Astrocyte (in vitro differentiated cells and primary cell): ENCODE measurements at regions not wholly inside any gene's neighbourhood (a gene's known extent, or its start where the extent isn't known, plus 50 kb on each side); places are given as distances from the start of the nearest gene placed in this dataset.

ENCODE experiments used
- CTCF ChIP-seq: IDR thresholded peaks from 2 replicates; pipeline ENCODE4 v1.5.1; 2011; ENCODE audit warnings: low read depth, mild to moderate bottlenecking, inconsistent platforms, low read length, moderate library complexity; ENCODE audit not compliant: insufficient read depth
- EZH2 ChIP-seq: IDR thresholded peaks from 2 replicates; pipeline ENCODE4 v1.6.1; 2012; ENCODE audit warnings: mild to moderate bottlenecking, low read length, inconsistent platforms; ENCODE audit not compliant: insufficient read depth

DNA sequence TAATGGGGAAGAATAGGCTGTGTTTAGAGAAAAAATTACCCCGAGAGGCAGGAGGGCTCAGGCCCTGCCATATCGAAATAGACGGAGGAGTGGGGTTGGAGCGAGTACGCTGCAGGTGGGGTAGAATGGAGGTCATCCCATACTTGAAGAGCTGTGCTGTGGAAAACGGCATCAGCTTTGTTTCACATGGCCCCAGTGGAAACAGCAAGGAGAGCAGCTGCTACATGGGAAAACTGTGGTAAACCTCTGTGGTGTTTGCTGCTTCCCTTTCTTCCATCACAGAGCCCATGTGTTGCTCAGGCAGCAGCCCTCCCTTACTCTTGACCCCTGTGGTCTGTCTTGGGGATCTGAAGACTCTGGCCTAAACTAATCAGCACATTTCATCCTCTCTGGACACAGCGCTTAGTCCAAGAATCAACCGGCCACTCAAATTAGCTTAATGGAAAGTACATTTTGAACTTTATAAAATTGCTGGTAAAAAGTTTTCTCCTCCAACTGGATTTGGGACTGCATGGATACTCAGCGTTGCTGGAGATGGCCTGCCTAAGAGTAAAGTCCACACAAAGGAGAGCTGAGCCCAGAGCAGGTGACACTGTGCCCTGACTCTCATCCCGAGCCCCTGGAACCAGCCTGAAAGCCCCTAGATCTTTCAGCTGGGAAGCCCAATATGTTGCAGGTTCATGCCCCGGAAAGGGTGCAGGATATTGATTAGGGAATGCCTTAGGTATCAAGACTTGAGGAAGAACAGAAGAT is 127.1 kb upstream of the GADD45A start:
- no peak for TF ChIP-seq CTCF
- no peak for TF ChIP-seq EZH2
